ENCODE measurements at regions not wholly inside any gene's neighbourhood (a gene's known extent, or its start where the extent isn't known, plus 50 kb on each side); places are given as distances from the start of the nearest gene placed in this dataset.

DNA sequence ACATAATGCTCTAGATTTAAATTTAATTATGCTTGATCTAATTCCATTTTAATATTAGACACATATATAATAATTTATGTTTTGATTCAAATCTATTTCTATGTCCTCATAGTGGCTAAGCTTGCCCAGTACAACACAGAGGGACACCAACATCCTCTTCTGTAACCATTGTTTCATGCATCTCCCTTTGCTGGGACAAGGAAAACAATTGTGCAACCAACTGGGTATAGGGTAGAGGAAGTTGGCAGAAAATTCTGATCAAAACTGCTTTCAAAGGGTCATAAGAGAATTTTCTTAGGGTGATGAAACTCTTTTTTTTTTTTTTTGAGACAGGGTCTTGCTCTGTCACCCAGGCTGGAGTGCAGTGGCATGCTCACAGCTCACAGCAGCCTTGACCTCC is 121.4 kb upstream of the SGO1 start:
- no peak for TF ChIP-seq CTCF (IDR thresholded peaks at IDR 0.05; ENCODE audit: low read length)
- TF ChIP-seq EZH2 (optimal IDR thresholded peaks at IDR 0.05; ENCODE audit: low read depth, low read length), result no peak
